Adrenal gland (tissue), 9 donors: ENCODE measurements at regions not wholly inside any gene's neighbourhood (a gene's known extent, or its start where the extent isn't known, plus 50 kb on each side); places are given as distances from the start of the nearest gene placed in this dataset.
A peak's percentile ranks its signal among the peaks of the same experiment; 100 is the strongest.

Source experiments
- DNase-seq, 7 donors: peaks; one replicate each; pipeline ENCODE4 v3.0.0-alpha.2; 2019 to 2020
- H3K27ac ChIP-seq, 5 donors: fragments of 200-600 bp; sonication (generic) in 4 of 5; 1 replicate in 3 of 5; 2 replicates in 2 of 5; pipeline versions ENCODE4 v1.5.1 to v1.8.0; 2016 to 2020; ENCODE audit warnings: mild to moderate bottlenecking in 1 of 5
- H3K27me3 ChIP-seq: fragments of 200-600 bp; 2 replicates; pipeline ENCODE4 v1.8.0; 2021
- H3K36me3 ChIP-seq, 2 donors: fragments of 200-600 bp; replicated peaks in 1 of 2; 1 replicate in 1 of 2; 2 replicates in 1 of 2; pipeline versions ENCODE4 v1.5.1 to v1.8.0; 2018 to 2022
- H3K4me1 ChIP-seq, 2 donors: fragments of 200-600 bp; replicated peaks in 1 of 2; 1 replicate in 1 of 2; 2 replicates in 1 of 2; pipeline versions ENCODE4 v1.5.1 to v1.8.0; 2018 to 2021
- H3K4me3 ChIP-seq, 4 donors: fragments of 200-600 bp; sonication (generic) in 3 of 4; one replicate each; pipeline ENCODE4 v1.5.1; 2016 to 2018
- H3K9me3 ChIP-seq, 3 donors: fragments of 200-600 bp; sonication (generic) in 1 of 3; replicated peaks in 1 of 3; 1 replicate in 2 of 3; 2 replicates in 1 of 3; pipeline versions ENCODE4 v1.5.1 to v1.8.0; 2016 to 2021
- POLR2A ChIP-seq, 2 donors: fragments of 450-650 bp; IDR thresholded peaks; one replicate each; pipeline ENCODE4 v1.6.1; 2017; ENCODE audit warnings: antibody characterized with exemption in 2 of 2, mild to moderate bottlenecking in 2 of 2, moderate library complexity in 1 of 2
- WGBS, 4 donors: extraction: QIAGEN DNeasy Blood & Tissue Kit in 2 of 4; methylation state at CpG; one replicate each; pipeline versions ENCODE4 v1.1.5 to v1.1.7; 2013 to 2017; 5-methylcytosine and 5-hydroxymethylcytosine counted together
- intact Hi-C, 2 donors: fragments of 100-400 bp; cut with DNase I; formaldehyde crosslinking; loops; one replicate each; pipeline versions ENCODE4 v1.14.1 to v1.15.0; 2022 to 2023
- TF ChIP-seq, protein P1 (sequence below), 6 experiments: fragments of 450-650 bp in 4 of 6; fragments of 200-600 bp in 2 of 6; sonication (generic) in 1 of 6; IDR thresholded peaks; 1 replicate in 5 of 6; 2 replicates in 1 of 6; pipeline versions ENCODE4 v1.5.1 to v1.8.0; 2016 to 2021; ENCODE audit warnings: antibody characterized with exemption in 6 of 6, mild to moderate bottlenecking in 2 of 6, moderate library complexity in 1 of 6
- donor health status: healthy with polysubstance abuse.
- donor health status: Bipolar disorder and iron deficiency.
- donor health status: DM: yes; HTN: yes; CAD: no.
- donor health status: DM: no; HTN: no; CAD: no.
- donor health status: DM: no; HTN: no; CAD: no.

DNA sequence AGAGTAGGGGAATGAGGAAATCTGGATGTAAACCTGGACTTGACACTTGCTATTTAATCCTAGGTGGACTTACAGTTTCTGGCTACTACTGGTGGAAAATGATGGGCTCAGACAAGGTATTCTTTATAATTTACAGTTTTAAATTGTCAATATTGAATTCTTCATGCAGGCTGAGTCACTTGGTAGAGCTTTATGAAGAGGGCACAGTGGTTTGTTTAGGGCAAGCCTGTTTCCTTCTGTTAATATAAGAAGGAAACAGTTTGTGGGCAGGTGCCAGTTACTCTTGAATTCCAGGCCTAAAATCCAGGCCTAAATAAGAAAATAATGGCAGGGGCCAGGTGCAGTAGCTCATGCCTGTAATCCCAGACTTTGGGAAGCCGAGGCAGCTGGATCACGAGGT lies 355.8 kb upstream of the RGS6 start:
- intact Hi-C loops: no loop called here
- Histone ChIP-seq H3K36me3 (no peaks in the 10 kb centered on the region), H3K9me3 (no peaks in the 10 kb centered on the region), H3K27ac (no peak overlapping the region), H3K4me3 (no peak overlapping the region), H3K4me1 (peaks cover 0 to 12% of the 10 kb centered on the region in 2 donors), H3K27me3 (no peaks in the 10 kb centered on the region)
- TF ChIP-seq, protein P1, sequence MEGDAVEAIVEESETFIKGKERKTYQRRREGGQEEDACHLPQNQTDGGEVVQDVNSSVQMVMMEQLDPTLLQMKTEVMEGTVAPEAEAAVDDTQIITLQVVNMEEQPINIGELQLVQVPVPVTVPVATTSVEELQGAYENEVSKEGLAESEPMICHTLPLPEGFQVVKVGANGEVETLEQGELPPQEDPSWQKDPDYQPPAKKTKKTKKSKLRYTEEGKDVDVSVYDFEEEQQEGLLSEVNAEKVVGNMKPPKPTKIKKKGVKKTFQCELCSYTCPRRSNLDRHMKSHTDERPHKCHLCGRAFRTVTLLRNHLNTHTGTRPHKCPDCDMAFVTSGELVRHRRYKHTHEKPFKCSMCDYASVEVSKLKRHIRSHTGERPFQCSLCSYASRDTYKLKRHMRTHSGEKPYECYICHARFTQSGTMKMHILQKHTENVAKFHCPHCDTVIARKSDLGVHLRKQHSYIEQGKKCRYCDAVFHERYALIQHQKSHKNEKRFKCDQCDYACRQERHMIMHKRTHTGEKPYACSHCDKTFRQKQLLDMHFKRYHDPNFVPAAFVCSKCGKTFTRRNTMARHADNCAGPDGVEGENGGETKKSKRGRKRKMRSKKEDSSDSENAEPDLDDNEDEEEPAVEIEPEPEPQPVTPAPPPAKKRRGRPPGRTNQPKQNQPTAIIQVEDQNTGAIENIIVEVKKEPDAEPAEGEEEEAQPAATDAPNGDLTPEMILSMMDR (IDR thresholded peaks at IDR 0.05): no peak
- no peak for TF ChIP-seq POLR2A (IDR thresholded peaks at IDR 0.05)
- 90 to 100% (median 96%) methylated on average over 2 of the region's 2 CpGs for WGBS, 4 donors
- DNase-seq: no peak

DNA sequence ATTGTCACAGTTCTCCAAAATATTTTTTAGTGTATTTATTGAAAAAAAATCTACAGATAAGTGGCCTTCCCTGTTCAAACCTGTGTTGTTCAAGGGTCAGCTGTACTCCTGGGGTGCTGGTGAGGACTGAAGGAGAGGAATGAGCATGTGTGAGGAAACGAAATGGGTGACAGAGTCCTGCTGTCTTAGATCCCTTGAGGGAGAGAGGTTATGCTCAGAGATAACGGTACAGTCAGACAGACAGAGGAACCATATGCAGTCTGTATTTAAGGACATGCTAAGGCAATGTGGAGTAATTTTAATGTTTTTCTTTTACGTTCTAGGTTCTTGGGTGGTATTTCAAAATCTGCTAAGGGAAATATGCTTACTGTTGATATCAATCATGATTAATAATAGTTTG lies 352.9 kb upstream of the RGS6 start:
- H3K36me3 ChIP-seq: no peaks in the 10 kb centered on the region
- H3K4me1 ChIP-seq: peaks cover 0 to 24% of the 10 kb centered on the region in 2 donors
- H3K27ac ChIP-seq: no peak overlapping the region
- intact Hi-C loops: no loop called here
- WGBS, 4 donors: 78 to 89% (median 81%) methylated on average over 3 of the region's 3 CpGs
- no peaks in the 10 kb centered on the region for H3K9me3 ChIP-seq
- no peak overlapping the region for H3K4me3 ChIP-seq
- no peak for DNase-seq
- no peaks in the 10 kb centered on the region for H3K27me3 ChIP-seq
- TF ChIP-seq, protein P1 (IDR thresholded peaks at IDR 0.05): no peak

DNA sequence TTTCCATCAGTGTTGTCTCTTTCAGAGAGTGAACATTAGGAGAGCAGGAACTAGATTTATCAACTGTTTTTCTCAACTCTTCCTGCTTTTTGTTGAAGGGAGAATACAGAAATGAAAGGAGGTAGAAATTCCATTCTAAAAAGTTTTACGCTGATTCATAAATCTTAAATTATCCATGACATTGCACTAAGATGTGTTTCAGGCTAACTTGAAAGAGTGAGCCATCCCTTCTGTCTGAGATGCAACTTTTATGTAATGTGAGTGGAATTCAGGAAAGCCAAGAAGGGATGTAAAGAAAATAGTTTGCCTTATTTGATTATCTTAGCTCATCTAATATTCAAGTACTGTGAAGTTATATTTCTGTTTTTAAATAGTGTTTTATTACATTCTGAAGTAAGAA lies 349.5 kb upstream of the RGS6 start:
- 64 to 80% (median 73%) methylated on average over 1 of the region's 1 CpG for WGBS, 4 donors
- intact Hi-C loops: loop anchor here in 1 of 2 donors (5.0 kb wide), 1 partner anchor 35 kb away; no protein-coding TSS in a partner anchor
- no peaks in the 10 kb centered on the region for H3K36me3 ChIP-seq
- no peaks in the 10 kb centered on the region for H3K27me3 ChIP-seq
- DNase-seq: no peak
- no peak overlapping the region for H3K4me3 ChIP-seq
- peaks cover 11 to 30% of the 10 kb centered on the region in 2 donors for H3K4me1 ChIP-seq
- no peaks in the 10 kb centered on the region for H3K9me3 ChIP-seq
- no peak overlapping the region for H3K27ac ChIP-seq
- TF ChIP-seq, protein P1 (IDR thresholded peaks at IDR 0.05): no peak
- TF ChIP-seq POLR2A (IDR thresholded peaks at IDR 0.05): no peak

GRCh38 chr14:71583194-71583593 lies 349.0 kb upstream of the RGS6 start:
- intact Hi-C loops: loop anchor here in 1 of 2 donors (5.0 kb wide), 1 partner anchor 36 kb away; no protein-coding TSS in a partner anchor
- Histone ChIP-seq H3K36me3 (no peaks in the 10 kb centered on the region), H3K4me1 (peaks cover 14 to 32% of the 10 kb centered on the region in 2 donors), H3K27me3 (no peaks in the 10 kb centered on the region), H3K4me3 (no peak overlapping the region), H3K9me3 (no peaks in the 10 kb centered on the region), H3K27ac (no peak overlapping the region)
- TF ChIP-seq POLR2A (IDR thresholded peaks at IDR 0.05): no peak
- TF ChIP-seq, protein P1 (IDR thresholded peaks at IDR 0.05): no peak
- peak in 1 of 7 donors; percentile 10 for DNase-seq
- 63 to 77% (median 76%) methylated on average over 2 of the region's 2 CpGs for WGBS, 4 donors
